ENCODE measurements at regions not wholly inside any gene's neighbourhood (a gene's known extent, or its start where the extent isn't known, plus 50 kb on each side); places are given as distances from the start of the nearest gene placed in this dataset.
"Not testable (repeated sequence)": the region's sequence is repeated elsewhere in the genome, so short reads cannot be mapped to it uniquely, and the experiment has no call there.

GRCh38 chr5:45038366-45038987, 229.7 kb downstream of the MRPS30 start:
- peak in 3 of 4 donors; percentile 8 to 18 (median 9) for DNase-seq (ENCODE audit: low read depth in 4 of 4, low spot score in 3 of 4)

GRCh38 chr5:45042283-45042682, 233.5 kb downstream of the MRPS30 start:
- no peak for DNase-seq (ENCODE audit: low read depth in 4 of 4, low spot score in 3 of 4)

GRCh38 chr5:45057564-45057963, 248.8 kb downstream of the MRPS30 start:
- no peak for DNase-seq (ENCODE audit: low read depth in 4 of 4, low spot score in 3 of 4)

- no peak for DNase-seq (ENCODE audit: low read depth in 4 of 4, low spot score in 3 of 4)
Measured at GRCh38 chr5:45060724-45061123, 252.0 kb downstream of the MRPS30 start.

- no peak for DNase-seq (ENCODE audit: low read depth in 4 of 4, low spot score in 3 of 4)
Measured at GRCh38 chr5:45062044-45062443, 253.3 kb downstream of the MRPS30 start.

GRCh38 chr5:45081082-45081481, 272.3 kb downstream of the MRPS30 start:
- no peak for DNase-seq (ENCODE audit: low read depth in 4 of 4, low spot score in 3 of 4)

- no peak for DNase-seq (ENCODE audit: low read depth in 4 of 4, low spot score in 3 of 4)
Measured at GRCh38 chr5:45089870-45090269, 281.1 kb downstream of the MRPS30 start.

- no peak for DNase-seq (ENCODE audit: low read depth in 4 of 4, low spot score in 3 of 4)
Measured at GRCh38 chr5:45093377-45093776, 284.6 kb downstream of the MRPS30 start.

- DNase-seq (ENCODE audit: low read depth in 4 of 4, low spot score in 3 of 4): no peak
Measured at GRCh38 chr5:45094876-45095440, 286.2 kb downstream of the MRPS30 start.

GRCh38 chr5:45098483-45098882, 289.7 kb downstream of the MRPS30 start:
- no peak for DNase-seq (ENCODE audit: low read depth in 4 of 4, low spot score in 3 of 4)

- no peak for DNase-seq (ENCODE audit: low read depth in 4 of 4, low spot score in 3 of 4)
Measured at GRCh38 chr5:45101146-45101545, 292.4 kb downstream of the MRPS30 start.

- DNase-seq (ENCODE audit: low read depth in 4 of 4, low spot score in 3 of 4): no peak
Measured at GRCh38 chr5:45105491-45105994, 296.8 kb downstream of the MRPS30 start.

GRCh38 chr5:45109062-45109461, 300.3 kb downstream of the MRPS30 start:
- no peak for DNase-seq (ENCODE audit: low read depth in 4 of 4, low spot score in 3 of 4)

GRCh38 chr5:45109636-45110035, 300.9 kb downstream of the MRPS30 start:
- DNase-seq (ENCODE audit: low read depth in 4 of 4, low spot score in 3 of 4): no peak

- no peak for DNase-seq (ENCODE audit: low read depth in 4 of 4, low spot score in 3 of 4)
Measured at GRCh38 chr5:45110399-45110798, 301.7 kb downstream of the MRPS30 start.

GRCh38 chr5:45113726-45114125, 305.0 kb downstream of the MRPS30 start:
- no peak for DNase-seq (ENCODE audit: low read depth in 4 of 4, low spot score in 3 of 4)

GRCh38 chr5:45132972-45133371, 324.2 kb downstream of the MRPS30 start:
- no peak for DNase-seq (ENCODE audit: low read depth in 4 of 4, low spot score in 3 of 4)

- no peak for DNase-seq (ENCODE audit: low read depth in 4 of 4, low spot score in 3 of 4)
Measured at GRCh38 chr5:45162974-45163373, 354.2 kb downstream of the MRPS30 start.

- no peak for DNase-seq (ENCODE audit: low read depth in 4 of 4, low spot score in 3 of 4)
Measured at GRCh38 chr5:45171563-45171962, 362.8 kb downstream of the MRPS30 start.

- not testable (repeated sequence) for DNase-seq (ENCODE audit: low read depth in 4 of 4, low spot score in 3 of 4)
Measured at GRCh38 chr5:45172634-45173033, 363.9 kb downstream of the MRPS30 start.

GRCh38 chr5:45179686-45180085, 370.9 kb downstream of the MRPS30 start:
- DNase-seq (ENCODE audit: low read depth in 4 of 4, low spot score in 3 of 4): no peak

GRCh38 chr5:45189042-45189441, 380.3 kb downstream of the MRPS30 start:
- DNase-seq (ENCODE audit: low read depth in 4 of 4, low spot score in 3 of 4): no peak

- DNase-seq (ENCODE audit: low read depth in 4 of 4, low spot score in 3 of 4): no peak
Measured at GRCh38 chr5:45189481-45189880, 380.7 kb downstream of the MRPS30 start.
